ENCODE measurements at regions not wholly inside any gene's neighbourhood (a gene's known extent, or its start where the extent isn't known, plus 50 kb on each side); places are given as distances from the start of the nearest gene placed in this dataset.

GRCh38 chr9:14467675-14468374 lies 153.9 kb upstream of the NFIB start:
- DNase-seq: no peak

GRCh38 chr9:14466828-14467227 lies 152.9 kb upstream of the NFIB start:
- no peak for DNase-seq

GRCh38 chr9:14466429-14466818 lies 152.5 kb upstream of the NFIB start:
- DNase-seq: no peak

GRCh38 chr9:14462950-14463349 lies 149.0 kb upstream of the NFIB start:
- no peak for DNase-seq

- DNase-seq: no peak
Measured at GRCh38 chr9:14455243-14455642, 141.3 kb upstream of the NFIB start.

GRCh38 chr9:14453286-14453685 lies 139.3 kb upstream of the NFIB start:
- DNase-seq: no peak

GRCh38 chr9:14452539-14452938 lies 138.6 kb upstream of the NFIB start:
- DNase-seq: no peak

GRCh38 chr9:14451949-14452348 lies 138.0 kb upstream of the NFIB start:
- no peak for DNase-seq

GRCh38 chr9:14447103-14447502 lies 133.2 kb upstream of the NFIB start:
- DNase-seq: no peak

- DNase-seq: no peak
Measured at GRCh38 chr9:14445946-14446345, 132.0 kb upstream of the NFIB start.

- DNase-seq: no peak
Measured at GRCh38 chr9:14442956-14443355, 129.0 kb upstream of the NFIB start.

- DNase-seq: no peak
Measured at GRCh38 chr9:14441976-14442651, 128.2 kb upstream of the NFIB start.

GRCh38 chr9:14441115-14441514 lies 127.2 kb upstream of the NFIB start:
- no peak for DNase-seq

GRCh38 chr9:14440062-14440461 lies 126.1 kb upstream of the NFIB start:
- DNase-seq: no peak

- no peak for DNase-seq
Measured at GRCh38 chr9:14439555-14439954, 125.6 kb upstream of the NFIB start.

GRCh38 chr9:14438232-14439021 lies 124.5 kb upstream of the NFIB start:
- DNase-seq: no peak

GRCh38 chr9:14437354-14438231 lies 123.7 kb upstream of the NFIB start:
- DNase-seq: peak in 20 of 58 donors; percentile 1 to 84 (median 11)

GRCh38 chr9:14435871-14436270 lies 121.9 kb upstream of the NFIB start:
- no peak for DNase-seq

- DNase-seq: no peak
Measured at GRCh38 chr9:14434971-14435718, 121.2 kb upstream of the NFIB start.

GRCh38 chr9:14434158-14434504 lies 120.2 kb upstream of the NFIB start:
- no peak for DNase-seq
